AG04449 (cell line): ENCODE measurements at regions not wholly inside any gene's neighbourhood (a gene's known extent, or its start where the extent isn't known, plus 50 kb on each side); places are given as distances from the start of the nearest gene placed in this dataset.

Experiments used
- CTCF ChIA-PET: fragments of 350-600 bp; formaldehyde crosslinking; extraction: SDS; loops from one replicate; lab custom pipeline; 2021; ENCODE audit warnings: antibody characterized with exemption; lab: Yijun Ruan, JAX
- POLR2A ChIA-PET: fragments of 400-600, 350-600 bp; formaldehyde crosslinking; extraction: SDS; loops from one replicate; lab custom pipeline; 2020; ENCODE audit warnings: antibody characterized with exemption, inconsistent platforms; lab: Yijun Ruan, JAX
- DNase-seq: peaks from one replicate; pipeline ENCODE4 v3.0.0-alpha.2; 2010; ENCODE audit warnings: low read depth, low spot score
- H3K4me3 ChIP-seq: 2 replicates; pipeline ENCODE4 v1.5.1; 2011; ENCODE audit warnings: low read depth, mild to moderate bottlenecking, control low read depth, low read length
- CTCF ChIP-seq: IDR thresholded peaks from one replicate; pipeline ENCODE4 v1.5.1; 2011; ENCODE audit warnings: mild to moderate bottlenecking, moderate library complexity, low read length, control low read depth, inconsistent platforms; ENCODE audit not compliant: insufficient read depth; ENCODE audit errors: missing control alignments

- TF ChIP-seq CTCF = no peak
- H3K4me3 ChIP-seq = no peak overlapping the region
- ChIA-PET CTCF (no interaction called here), POLR2A (no interaction called here)
- DNase-seq = no peak
Measured at GRCh38 chr6:90765491-90765890, 178.6 kb upstream of the MAP3K7 start.

- POLR2A ChIA-PET = no interaction called here
- CTCF ChIA-PET = no interaction called here
- no peak overlapping the region for H3K4me3 ChIP-seq
- TF ChIP-seq CTCF = no peak
- DNase-seq = no peak
Measured at GRCh38 chr6:90764001-90764400, 177.1 kb upstream of the MAP3K7 start.

GRCh38 chr6:90759664-90760063 is 172.8 kb upstream of the MAP3K7 start:
- POLR2A ChIA-PET = no interaction called here
- TF ChIP-seq CTCF = no peak
- CTCF ChIA-PET = no interaction called here
- no peak overlapping the region for H3K4me3 ChIP-seq
- no peak for DNase-seq

GRCh38 chr6:90758741-90759140 is 171.9 kb upstream of the MAP3K7 start:
- no peak for DNase-seq
- H3K4me3 ChIP-seq = no peak overlapping the region
- TF ChIP-seq CTCF = no peak
- CTCF ChIA-PET = no interaction called here
- POLR2A ChIA-PET = no interaction called here

- TF ChIP-seq CTCF = no peak
- ChIA-PET CTCF (no interaction called here), POLR2A (no interaction called here)
- DNase-seq = no peak
- H3K4me3 ChIP-seq = no peak overlapping the region
Measured at GRCh38 chr6:90753820-90754643, 167.2 kb upstream of the MAP3K7 start.

GRCh38 chr6:90739802-90740201 is 152.9 kb upstream of the MAP3K7 start:
- no peak overlapping the region for H3K4me3 ChIP-seq
- ChIA-PET POLR2A (no interaction called here), CTCF (no interaction called here)
- TF ChIP-seq CTCF = no peak
- DNase-seq = no peak
